D721Med (cell line): ENCODE measurements at regions not wholly inside any gene's neighbourhood (a gene's known extent, or its start where the extent isn't known, plus 50 kb on each side); places are given as distances from the start of the nearest gene placed in this dataset.

Source experiments
- DNase-seq: peaks from one replicate; pipeline ENCODE4 v3.0.0; 2011; ENCODE audit warnings: low spot score; ENCODE audit not compliant: insufficient read length
- FAIRE-seq: peaks from 2 replicates; lab custom pipeline; 2011; peaks lifted over from hg19 to GRCh38; lab: Jason Lieb, UNC
- TF ChIP-seq, protein P1 (sequence below): IDR thresholded peaks from 2 replicates; pipeline ENCODE4 v1.5.1; 2012; ENCODE audit warnings: mild to moderate bottlenecking, control low read depth; ENCODE audit not compliant: insufficient read depth; ENCODE audit errors: missing control alignments

DNA sequence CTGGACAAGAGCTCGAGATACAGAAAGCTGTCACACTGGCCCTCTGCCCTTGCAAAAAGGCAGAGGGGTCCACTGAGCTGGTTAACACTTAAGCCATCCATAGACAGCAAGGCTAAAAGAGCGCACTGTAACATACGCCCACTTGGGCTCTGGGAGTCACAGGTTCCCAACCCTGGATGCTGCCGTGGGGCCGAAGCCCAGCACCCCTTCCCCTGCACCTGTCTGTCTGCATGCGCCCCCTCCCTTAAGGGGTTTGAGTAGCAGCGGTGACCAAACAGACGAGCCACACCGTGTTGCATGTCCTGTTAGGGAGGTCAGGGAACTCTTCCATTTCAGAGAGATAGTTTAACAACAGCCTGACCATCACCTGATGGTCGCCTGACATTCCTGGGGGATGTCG, 138.4 kb upstream of the GALNTL6 start:
- TF ChIP-seq, protein P1, sequence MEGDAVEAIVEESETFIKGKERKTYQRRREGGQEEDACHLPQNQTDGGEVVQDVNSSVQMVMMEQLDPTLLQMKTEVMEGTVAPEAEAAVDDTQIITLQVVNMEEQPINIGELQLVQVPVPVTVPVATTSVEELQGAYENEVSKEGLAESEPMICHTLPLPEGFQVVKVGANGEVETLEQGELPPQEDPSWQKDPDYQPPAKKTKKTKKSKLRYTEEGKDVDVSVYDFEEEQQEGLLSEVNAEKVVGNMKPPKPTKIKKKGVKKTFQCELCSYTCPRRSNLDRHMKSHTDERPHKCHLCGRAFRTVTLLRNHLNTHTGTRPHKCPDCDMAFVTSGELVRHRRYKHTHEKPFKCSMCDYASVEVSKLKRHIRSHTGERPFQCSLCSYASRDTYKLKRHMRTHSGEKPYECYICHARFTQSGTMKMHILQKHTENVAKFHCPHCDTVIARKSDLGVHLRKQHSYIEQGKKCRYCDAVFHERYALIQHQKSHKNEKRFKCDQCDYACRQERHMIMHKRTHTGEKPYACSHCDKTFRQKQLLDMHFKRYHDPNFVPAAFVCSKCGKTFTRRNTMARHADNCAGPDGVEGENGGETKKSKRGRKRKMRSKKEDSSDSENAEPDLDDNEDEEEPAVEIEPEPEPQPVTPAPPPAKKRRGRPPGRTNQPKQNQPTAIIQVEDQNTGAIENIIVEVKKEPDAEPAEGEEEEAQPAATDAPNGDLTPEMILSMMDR, result no peak
- DNase-seq, result no peak
- no peak for FAIRE-seq

- TF ChIP-seq, protein P1, result no peak
- FAIRE-seq (no peak), DNase-seq (no peak)
Observed at GRCh38 chr4:171668403-171668802, 144.8 kb upstream of the GALNTL6 start.

GRCh38 chr4:171667906-171668305, 145.3 kb upstream of the GALNTL6 start:
- DNase-seq, result no peak
- TF ChIP-seq, protein P1, result no peak
- no peak for FAIRE-seq

DNA sequence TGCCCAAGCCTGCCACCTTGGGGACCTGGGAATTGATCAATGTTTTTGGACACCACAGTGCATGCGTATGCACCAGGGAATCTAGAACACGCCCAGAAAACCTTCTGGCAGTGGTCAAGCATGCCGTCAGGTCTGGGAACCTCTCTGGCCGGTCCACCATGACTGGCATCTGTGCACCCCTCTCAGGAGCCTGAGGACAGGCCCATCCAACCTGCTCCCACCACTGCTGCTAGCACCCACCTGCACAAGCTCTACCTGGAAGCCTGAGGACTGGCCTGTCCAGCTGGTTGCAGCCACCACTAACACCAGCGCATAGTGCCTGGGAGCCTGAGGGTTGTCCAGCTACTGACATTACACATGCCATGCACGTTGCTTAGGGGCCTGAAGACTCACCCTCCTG, 162.1 kb upstream of the GALNTL6 start:
- TF ChIP-seq, protein P1, result no peak
- no peak for FAIRE-seq
- no peak for DNase-seq

DNA sequence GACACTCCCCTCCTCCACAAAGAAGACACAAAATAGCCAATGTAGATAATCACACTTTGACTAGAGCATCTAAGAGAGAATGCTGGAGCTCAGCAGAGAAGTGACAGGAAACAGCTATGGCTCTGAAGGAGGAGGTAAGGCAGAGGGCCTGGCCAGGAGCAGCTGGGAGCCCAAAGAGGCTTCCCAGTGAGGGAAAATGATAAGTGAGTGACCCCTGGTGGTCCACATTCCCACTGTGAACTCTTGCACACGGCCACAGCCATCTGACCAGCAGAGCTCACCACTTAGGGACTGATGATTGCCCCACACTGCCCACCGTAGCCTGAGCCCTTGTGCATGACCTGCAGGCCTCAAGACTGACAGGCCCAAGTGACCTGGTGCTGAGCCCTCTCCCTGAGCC, 162.7 kb upstream of the GALNTL6 start:
- TF ChIP-seq, protein P1, result peak; percentile 3
- DNase-seq, result no peak
- no peak for FAIRE-seq

- FAIRE-seq (no peak), DNase-seq (no peak)
- TF ChIP-seq, protein P1, result no peak
Observed at GRCh38 chr4:171648926-171649325, 164.3 kb upstream of the GALNTL6 start.

DNA sequence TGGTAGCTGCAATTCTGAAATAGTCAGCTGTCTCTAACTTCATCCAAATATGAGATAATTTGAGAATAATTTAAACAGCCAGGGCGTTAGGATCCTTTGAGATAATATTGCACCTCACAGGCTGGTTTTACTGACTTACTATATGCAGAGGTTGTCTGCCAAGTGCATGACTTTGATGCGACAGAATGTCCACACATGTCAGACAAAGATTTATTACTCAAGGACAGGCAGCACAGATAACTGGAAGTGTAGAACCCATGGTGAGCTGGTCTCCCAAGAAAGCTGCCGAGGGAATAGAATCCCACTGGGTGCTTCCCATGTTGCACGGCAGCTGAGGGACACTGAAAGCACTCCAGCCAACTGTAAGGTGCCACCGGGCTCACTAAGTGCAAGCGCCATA, 166.2 kb upstream of the GALNTL6 start:
- no peak for FAIRE-seq

More for the DNA sequence above, 166.2 kb upstream of the GALNTL6 start:
- no peak for DNase-seq
- TF ChIP-seq, protein P1, result no peak
